GM21619 (cell line): ENCODE measurements at regions not wholly inside any gene's neighbourhood (a gene's known extent, or its start where the extent isn't known, plus 50 kb on each side); places are given as distances from the start of the nearest gene placed in this dataset.
"Not testable (repeated sequence)": the region's sequence is repeated elsewhere in the genome, so short reads cannot be mapped to it uniquely, and the experiment has no call there.

Experiments
- ATAC-seq: cut with Tn5 transposase; IDR thresholded peaks from one replicate; pipeline ENCODE4 v1.9.1; 2021; ENCODE audit not compliant: unreplicated experiment

DNA sequence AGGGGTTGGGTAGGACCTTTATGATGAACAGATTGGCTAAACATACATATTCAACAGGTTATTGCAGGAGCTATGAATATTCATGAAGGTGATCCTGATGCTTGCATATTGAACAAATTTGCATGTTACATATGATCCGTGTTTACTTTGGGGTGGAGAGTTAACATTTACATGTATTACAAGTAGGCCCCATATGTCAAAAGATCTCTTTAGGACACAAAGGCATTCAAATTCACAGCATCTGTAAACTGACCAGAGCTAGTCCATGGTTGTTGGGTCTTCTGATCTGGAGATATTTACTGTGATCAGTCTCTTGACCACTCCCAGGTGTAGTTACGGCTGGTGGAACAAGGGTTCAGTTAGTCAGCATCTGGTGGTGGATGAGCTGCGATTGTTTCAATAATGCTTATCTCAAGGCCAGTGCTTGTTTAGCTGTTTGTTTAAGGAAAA, 80.4 kb downstream of the PMAIP1 start:
- ATAC-seq: no peak

DNA sequence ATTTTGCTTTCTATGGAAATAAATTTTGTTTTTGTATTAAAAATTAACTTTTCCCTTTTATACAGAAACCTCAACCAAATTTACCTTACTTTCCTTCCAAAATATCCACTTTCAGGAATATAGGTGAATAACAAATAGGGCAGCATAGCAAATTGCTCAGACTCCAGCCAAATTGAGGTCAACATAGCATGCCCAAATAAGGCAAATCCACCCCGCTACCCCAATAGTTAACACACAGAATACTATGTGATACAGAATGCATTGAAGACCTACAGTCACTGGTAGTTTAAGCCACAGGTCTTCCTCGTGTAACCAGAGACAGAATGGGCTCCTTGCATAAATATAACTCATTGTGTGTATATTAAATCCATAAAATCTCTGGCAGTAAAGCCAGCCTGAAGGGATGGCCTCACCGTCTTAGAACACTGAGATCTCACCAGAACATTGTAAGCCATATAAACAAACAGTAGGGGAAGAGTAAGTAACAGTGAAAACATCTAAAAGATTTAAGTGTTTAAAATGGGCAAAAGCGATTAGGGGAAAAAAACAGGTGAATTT, 72.2 kb downstream of the PMAIP1 start:
- ATAC-seq: no peak

DNA sequence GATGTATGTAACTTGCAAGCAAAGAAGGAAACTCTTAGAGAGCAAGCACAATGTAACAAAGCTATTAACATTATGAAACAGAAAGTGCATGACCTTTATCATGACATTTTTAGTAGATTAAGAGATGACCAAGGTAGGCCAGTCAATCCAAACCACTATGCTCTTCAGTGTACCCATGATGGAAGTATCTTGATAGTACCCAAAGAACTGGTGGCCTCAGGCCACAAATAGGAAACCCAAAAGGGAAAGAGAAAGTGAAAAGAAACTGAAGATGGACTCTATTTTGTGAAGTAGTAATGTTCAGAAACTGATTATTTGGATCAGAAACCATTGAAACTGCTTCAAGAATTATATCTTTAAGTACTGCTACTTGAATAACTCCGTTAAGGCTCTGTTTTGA, 71.3 kb downstream of the PMAIP1 start:
- ATAC-seq: not testable (repeated sequence)

DNA sequence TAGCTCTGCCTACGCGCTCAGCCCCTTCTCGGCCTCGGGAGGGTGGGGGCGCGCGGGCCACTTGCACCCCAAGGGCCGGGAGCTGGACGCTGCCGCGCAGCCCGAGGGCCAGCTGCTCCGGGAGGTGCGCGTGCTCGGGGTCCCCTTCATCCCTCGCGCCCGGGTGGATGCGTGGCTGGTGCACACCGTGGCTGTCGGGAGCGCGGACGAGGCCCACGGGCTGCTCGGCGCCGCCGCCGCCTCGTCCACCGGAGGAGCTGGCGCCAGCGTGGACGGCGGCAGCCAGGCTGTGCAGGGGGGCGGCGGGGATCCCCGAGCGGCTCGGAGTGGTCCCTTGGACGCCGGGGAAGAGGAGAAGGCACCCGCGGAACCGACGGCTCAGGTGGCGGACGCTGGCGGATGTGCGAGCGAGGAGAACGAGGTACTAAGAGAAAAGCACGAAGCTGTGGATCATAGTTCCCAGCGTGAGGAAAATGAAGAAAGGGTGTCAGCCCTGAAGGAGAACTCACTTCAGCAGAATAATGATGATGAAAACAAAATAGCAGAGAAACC, 69.8 kb downstream of the PMAIP1 start:
- ATAC-seq: not testable (repeated sequence)

DNA sequence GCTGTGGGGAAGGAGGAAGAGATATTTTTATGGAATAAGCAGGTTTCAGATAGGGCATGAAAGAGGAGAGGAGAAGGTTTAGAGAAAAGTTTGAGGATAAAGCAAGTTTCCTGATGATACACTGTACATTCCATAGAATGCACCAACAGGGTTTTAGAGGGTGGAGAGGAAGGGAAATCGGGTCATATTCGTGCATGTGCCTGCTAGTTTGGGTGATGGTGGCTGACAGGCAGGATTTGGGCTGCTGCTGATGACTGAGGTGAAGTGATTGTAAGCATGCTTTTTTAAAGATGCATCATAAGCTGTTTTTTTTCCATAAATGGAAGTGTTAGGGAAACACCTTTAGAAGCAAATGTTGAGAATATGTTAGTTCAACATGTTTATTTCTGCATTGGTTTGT, 68.8 kb downstream of the PMAIP1 start:
- no peak for ATAC-seq

DNA sequence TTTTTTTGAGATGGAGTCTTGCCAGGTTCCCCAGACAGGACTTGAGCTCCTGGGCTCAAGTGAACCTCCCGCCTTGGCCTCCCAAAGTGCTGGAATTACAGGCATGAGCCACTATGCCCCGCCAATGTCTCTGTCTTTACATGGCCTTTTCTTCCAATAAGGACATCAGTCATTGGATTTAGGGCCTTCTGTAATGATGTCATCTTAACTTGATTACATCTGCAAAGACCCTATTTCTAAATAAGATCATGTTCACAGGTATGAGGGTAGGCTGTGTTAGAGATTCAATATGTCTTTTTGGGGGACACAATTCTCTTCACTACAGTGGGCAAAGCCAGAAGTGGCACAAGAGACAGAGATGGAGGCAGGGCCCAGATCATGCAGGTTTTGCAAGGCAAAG, 68.1 kb downstream of the PMAIP1 start:
- no peak for ATAC-seq

DNA sequence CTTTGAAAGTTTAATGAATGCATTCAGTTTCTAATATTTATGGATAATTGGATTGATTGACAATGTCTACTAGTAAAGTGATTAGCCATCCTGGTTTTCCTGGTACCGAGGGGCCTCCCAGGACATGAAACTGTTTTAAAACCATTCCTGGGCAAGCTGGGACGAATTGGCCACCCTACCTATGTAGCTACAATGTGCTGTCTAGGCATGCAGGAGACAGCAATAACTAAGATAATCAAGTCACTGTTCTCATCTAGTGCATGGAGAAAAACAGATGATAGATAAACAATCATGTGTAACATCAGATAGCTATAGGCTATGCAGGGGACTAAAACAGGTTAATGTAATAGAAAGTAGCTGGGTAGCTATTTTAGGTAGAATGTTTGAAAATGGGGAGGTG, 67.1 kb downstream of the PMAIP1 start:
- no peak for ATAC-seq

DNA sequence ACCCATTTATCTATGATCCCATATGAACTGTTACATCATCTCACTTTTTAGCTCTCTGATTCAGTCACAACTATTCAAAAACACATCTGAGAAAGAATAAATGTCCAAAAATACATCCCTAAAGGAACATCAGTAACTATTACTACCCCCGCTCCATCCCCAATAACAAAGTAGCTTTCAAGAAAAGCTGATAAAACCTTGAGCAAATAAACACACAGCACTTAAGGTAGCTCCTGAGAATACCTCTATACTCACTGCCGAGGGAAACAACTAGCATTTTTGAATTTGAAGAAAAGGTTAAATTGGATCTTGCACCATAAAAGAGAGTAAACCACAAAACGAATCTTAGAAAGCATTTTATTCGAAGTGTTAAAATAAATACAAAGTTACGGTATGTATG, 63.4 kb downstream of the PMAIP1 start:
- ATAC-seq: no peak

DNA sequence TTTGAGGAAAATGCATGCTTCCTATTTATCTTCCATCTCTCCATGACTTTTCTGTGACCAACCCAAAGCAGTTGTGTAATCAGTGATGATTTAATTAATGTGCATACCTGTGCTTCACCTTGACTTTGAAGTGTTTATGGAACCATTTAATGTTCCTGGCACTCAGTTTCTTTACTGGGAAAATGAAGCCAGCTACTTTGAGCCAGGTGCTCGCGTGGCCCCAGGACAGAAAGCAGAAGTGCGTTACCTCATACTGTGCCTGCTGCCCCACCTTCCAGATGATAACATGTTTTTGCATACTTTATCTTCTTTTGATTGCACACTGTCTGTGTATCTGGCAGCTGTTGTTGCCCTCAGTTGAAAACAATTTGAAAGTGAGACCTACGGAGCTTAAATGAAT, 61.3 kb downstream of the PMAIP1 start:
- ATAC-seq: peak; percentile 78

DNA sequence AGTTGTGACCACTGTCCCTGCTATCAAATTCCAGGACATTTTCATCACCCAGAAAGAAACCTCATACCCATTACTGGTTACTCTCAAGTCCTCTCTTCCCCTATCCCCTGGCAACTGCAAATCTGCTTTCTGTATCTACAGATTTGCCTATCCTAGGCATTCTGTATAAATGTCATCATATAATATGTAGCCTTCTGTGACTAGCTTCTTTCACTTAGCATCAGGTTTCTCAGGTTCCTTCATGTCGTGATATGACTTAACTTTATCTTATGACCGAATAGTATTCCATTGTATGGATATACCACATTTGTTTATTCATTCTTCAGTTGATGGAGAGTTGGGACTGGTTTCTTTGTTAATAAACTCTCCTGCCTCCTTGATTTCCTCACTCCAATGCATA, 60.5 kb downstream of the PMAIP1 start:
- no peak for ATAC-seq

DNA sequence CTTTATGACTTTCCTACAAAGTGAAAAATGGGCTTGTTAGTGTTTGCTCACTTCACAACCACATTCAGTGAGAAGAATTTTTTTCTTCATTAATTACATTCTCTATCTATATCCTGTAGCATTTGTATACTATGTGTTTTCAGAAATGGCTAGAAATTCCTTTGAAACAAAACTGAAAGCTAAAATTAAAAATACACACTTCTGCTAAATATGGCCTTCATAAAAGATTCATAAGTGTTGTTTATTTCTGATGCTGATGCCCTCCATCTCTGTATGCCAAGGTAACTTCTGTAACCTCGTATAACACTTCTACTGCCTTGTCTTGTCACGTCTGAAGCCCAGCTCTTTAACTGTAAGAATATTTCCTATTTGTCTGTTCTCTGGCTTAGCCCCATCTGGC, 59.8 kb downstream of the PMAIP1 start:
- no peak for ATAC-seq

DNA sequence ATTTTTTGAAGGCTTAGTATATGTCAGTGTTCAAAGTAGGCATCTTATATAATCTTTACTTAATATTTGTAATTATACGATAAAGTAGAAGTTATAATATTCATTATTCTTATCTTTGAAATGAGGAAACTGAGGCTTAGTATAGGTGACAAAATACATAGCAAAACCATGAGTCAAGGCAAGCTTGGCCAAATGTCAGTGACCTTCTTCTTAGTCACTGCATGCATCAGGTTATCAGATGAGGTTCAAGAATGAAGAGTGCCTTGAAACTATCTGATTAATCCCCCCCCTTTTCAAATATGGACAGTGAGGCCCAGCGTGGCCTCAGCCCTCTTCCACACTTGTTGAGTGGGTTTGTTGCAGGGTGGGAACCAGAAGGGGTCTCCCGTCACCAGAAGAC, 59.3 kb downstream of the PMAIP1 start:
- ATAC-seq: no peak

DNA sequence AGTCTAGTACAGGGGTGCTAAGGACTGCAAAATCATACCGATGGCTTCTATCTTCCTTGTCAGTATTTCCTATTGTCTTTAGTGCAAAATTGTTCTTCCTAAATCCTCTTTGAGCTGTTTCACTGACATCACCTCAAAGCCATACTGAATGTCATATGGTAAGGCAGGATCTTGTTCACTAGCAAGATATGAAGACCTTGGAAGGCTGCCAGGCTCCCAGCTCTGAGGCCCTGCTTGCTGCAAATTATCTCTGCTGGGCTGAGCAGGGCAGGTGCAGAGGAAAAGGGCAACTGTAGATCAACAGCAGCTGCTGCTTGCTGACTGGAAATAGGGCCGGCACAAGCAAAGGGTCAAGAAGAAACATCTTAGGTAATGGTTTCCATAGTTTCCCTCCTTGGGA, 58.2 kb downstream of the PMAIP1 start:
- ATAC-seq: peak; percentile 27

DNA sequence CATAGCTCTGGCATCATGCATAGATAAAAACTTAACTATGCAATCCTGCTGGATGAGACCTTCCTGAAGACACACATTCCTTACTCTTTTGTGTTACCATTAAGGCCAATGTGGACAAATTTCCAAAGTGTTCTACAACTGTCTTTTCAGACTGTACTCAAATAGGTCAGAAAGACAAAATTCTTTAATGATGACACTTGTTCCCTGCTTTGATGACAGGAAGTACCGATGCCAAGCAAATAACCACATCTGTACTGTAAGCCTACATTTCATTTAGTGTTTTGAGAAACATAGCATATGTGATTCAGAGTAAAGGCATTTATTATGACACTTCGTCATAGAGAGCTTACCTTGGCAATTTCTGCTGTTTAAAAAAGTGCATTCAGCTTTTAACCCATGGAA, 55.0 kb downstream of the PMAIP1 start:
- ATAC-seq: no peak

DNA sequence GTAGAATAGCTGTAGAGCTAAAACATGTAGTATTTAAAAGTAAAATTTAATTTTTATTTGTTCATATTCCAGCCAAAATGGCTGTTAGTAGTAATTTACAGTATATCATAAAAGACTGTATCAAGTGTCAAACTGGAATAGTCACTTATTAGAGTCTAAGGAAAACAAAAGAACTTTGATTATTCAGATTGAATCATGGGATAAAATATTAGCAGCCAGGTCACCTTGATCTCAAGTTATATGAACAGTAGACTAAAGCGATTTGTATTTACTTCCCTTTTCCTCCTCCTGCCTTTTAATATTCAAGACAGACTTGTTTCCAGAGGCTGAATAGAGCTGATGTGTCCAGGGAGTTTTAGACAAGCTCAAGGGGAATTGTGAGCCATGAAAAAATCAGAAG, 54.4 kb downstream of the PMAIP1 start:
- ATAC-seq: no peak
